HG02870 (cell line): ENCODE measurements at regions not wholly inside any gene's neighbourhood (a gene's known extent, or its start where the extent isn't known, plus 50 kb on each side); places are given as distances from the start of the nearest gene placed in this dataset.
"Not testable (repeated sequence)": the region's sequence is repeated elsewhere in the genome, so short reads cannot be mapped to it uniquely, and the experiment has no call there.

Experiments used
- ATAC-seq: cut with Tn5 transposase; IDR thresholded peaks from one replicate; pipeline ENCODE4 v1.9.1; 2021; ENCODE audit warnings: mild to moderate bottlenecking, moderate library complexity; ENCODE audit not compliant: unreplicated experiment

DNA sequence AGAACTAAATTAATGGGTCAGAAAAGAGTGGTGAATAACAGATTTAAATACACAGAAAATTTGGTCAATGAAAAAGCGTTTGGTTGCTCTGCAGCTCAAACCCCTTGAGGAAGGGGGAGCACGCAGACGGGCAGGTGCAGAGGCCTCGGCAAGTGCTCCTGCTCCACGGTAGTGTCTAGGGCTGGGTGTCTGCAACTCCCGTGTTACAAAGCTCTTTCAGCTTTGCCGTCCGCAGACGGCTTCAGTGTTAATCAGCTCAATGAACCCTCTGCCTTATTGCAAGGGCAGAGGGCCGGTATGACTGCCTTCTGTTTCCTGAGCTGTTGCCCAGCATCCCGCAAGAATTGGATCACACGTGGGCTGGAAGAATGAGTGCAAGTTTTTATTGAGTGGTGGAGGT is 125.7 kb upstream of the TRHDE start:
- ATAC-seq, result no peak

- no peak for ATAC-seq
These were observed 123.5 kb upstream of the TRHDE start for GRCh38 chr12:72148709-72149108.

DNA sequence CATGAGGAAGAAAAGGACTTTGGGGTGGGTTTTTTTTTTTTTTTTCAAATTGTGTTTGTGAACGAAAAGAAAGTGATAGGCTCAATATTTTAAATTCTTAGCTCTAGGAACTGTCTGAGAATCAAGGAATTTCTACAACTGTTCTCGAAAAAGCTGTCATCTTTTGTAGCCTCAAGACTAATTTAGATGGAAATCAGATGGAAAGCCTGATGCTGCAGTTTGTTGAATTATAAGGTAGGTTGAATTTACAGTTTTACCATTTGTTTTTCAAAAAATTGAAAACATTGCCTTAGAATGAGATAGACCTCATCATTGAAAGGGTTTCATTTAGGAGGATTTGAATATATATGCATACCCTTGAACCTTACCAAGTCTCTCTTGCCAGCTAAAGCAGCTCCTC is 109.3 kb upstream of the TRHDE start:
- ATAC-seq, result no peak

- ATAC-seq, result no peak
These were observed 103.3 kb upstream of the TRHDE start for GRCh38 chr12:72168851-72169250.

GRCh38 chr12:72173974-72174373 is 98.2 kb upstream of the TRHDE start:
- no peak for ATAC-seq

- no peak for ATAC-seq
These were observed 93.9 kb upstream of the TRHDE start for GRCh38 chr12:72178244-72178643.

- no peak for ATAC-seq
These were observed 93.3 kb upstream of the TRHDE start for GRCh38 chr12:72178871-72179270.

DNA sequence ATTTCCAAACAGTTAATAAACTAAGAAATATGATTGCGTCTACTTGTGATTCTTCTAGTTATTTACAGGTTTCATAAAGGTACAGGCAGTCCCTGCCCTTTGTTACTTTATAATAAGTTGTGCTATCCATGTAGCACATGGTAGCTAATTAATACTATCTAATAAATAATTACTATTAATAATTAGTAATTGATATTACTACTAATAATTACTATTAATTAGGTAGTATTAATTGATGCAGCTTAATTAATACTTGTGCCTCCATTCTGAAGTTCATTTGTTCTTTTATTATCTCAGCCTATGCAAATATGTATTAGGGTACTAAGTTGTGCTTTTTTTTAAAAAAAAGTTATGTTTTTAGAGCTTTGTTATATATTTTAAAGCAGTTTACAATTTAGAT is 92.3 kb upstream of the TRHDE start:
- no peak for ATAC-seq

DNA sequence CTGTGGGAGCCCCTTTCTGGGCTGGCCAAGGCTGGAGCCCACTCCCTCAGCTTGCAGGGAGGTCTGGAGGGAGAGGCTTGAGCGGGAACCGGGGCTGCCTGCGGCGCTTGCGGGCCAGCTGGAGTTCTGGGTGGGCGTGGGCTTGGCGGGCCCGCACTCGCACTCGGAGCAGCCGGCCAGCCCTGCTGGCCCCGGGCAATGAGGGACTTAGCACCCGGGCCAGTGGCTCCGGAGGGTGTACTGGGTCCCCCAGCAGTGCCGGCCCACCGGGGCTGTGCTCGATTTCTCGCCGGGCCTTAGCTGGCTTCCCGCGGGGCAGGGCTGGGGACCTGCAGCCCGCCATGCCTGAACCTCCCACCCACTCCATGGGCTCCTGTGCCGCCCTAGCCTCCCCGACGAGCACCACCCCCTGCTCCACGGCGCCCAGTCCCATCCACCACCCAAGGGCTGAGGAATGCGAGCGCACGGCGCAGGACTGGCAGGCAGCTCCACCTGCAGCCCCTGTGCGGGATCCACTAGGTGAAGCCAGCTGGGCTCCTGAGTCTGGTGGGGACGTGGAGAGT is 87.1 kb upstream of the TRHDE start:
- ATAC-seq, result not testable (repeated sequence)

DNA sequence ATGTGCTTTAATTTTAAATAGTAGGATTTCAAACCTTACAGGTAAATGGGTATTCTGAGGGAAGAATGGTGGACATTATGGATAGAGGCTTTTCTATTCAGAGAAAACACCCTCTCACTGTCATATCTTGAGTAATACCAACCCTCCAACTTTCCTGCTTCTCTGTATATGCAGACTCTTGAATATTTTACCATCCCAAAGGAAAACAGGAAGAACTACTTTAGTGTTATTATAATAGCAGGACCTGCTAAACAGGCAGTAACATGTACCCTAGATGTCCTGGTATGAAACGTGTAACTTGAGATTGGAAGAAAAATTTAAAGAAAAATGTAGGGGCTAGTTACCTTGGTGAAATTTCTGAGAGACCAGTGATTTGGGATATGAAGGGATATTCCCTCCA is 82.9 kb upstream of the TRHDE start:
- ATAC-seq, result no peak

DNA sequence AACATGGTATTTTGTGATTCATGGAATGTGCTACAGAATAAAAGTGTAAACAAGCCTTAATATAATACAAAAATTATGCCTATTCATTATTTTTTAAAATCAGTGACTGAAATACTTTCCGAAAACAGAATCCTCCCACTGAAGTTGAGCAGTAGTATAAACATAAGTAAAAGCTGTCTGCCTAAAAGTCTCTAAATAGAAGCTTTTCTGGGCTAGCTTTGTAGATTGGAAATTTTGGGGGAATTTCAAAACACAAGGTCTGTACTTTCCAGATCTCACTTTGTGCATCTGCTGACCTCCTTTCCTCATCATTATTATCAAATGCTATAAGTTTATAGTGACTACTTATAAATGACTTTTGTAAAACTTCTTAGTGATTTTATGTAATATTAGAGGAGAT is 80.4 kb upstream of the TRHDE start:
- ATAC-seq, result peak; percentile 61

- ATAC-seq, result no peak
These were observed 74.4 kb upstream of the TRHDE start for GRCh38 chr12:72197790-72198189.

DNA sequence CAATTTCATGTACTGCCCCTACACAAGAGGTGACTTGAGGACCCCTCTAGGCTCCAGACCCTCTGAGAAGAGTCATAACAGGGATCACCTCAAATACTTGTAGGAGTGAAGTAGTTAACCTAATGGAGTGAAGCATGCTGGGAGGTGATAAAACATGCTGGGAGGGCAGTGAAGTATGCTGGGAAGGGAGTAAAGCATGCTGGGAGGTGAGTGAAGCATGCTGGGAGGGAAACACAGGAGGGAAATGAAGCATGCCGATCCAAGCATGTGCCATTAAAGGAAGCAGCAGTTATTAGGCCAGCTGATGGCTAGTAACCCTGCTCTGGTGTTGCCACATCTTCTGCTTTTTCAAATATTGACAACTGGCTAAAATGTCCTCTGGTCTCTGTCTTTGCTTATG is 70.7 kb upstream of the TRHDE start:
- no peak for ATAC-seq

DNA sequence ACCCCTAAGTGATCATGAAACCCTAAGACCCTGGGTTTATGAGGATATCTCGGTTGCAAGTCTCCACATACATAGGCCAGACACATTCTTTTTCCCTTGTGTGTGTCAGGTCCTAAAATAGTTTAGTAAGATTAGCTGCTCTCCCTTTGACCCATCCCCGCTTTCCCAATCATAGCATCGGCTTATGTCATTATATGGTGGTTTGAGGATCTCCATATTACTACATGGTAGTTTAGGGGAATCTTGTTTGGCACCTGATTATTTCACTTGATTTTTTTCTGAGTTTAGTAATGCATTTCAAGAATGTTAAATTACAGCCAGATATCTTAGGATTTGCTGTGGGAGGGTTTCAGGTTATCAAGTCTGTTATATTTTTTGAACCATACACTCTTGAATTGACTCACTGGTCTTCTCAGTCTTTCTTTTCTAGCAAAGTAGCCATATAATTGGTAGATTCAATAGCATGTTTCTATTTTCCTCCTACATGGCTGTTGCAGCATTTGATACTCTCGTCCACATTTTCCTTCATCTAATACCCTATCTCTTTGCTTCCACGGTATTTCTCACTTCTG is 68.3 kb upstream of the TRHDE start:
- peak; percentile 61 for ATAC-seq

- ATAC-seq, result no peak
These were observed 65.1 kb upstream of the TRHDE start for GRCh38 chr12:72207079-72207478.

GRCh38 chr12:72207486-72208409 is 64.4 kb upstream of the TRHDE start:
- ATAC-seq, result no peak

DNA sequence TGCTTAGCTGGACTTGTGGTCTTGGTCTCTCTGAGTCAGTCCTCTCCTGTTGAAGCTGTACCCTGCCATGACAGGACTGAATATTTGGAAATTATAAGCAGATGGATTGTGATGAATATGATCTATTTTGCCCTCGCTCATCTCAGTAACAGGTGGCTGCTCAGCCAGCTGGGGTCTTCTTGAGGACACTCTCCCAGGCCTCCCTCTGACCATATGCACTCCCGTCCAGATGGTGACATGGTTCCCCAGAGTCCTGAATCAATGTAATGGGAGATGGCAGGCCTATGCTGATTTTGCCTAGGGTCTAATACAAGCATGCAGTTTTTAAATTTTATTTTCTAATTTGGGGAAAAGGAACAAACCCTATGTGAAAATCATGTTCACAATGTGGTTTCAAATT is 63.1 kb upstream of the TRHDE start:
- no peak for ATAC-seq

DNA sequence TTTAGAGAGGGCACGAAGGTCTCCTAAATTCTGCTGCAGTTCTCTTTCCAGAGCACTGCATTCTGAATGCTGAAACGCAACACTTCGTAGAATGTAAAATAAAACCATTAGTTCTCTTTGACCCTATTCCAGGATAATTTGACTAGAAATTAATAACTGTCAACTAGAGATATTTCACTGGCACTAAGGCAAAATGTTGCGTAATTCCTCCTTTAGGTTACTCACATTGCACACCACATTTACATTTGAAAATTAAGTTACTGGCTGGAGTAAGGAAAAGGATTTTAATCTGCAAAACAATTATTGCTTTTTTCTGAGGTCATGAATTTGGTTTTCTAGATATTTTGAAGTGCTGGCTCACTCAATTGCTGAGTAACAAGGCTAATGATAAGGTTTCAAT is 58.0 kb upstream of the TRHDE start:
- no peak for ATAC-seq

GRCh38 chr12:72215287-72215686 is 56.9 kb upstream of the TRHDE start:
- ATAC-seq, result not testable (repeated sequence)

DNA sequence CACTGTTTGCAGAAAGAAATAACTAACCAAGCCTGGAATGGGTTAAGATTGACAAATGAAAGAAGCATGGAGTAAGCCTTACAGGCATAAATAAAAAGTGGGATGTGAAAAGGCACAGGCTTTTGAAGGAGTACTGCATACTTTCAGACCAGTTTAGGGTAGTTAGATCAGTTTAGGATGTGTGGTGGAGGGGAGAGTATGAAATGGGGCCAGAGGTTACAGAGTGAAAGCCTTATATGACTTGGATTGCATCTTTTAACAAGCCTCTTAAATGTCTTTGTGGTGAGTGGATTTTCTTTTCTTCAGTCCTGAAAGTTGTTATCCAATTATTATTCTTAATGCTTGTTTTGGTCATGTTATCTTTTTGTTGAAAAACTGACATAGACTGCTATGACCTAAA is 52.2 kb upstream of the TRHDE start:
- peak; percentile 69 for ATAC-seq
